ENCODE measurements at regions not wholly inside any gene's neighbourhood (a gene's known extent, or its start where the extent isn't known, plus 50 kb on each side); places are given as distances from the start of the nearest gene placed in this dataset.

DNA sequence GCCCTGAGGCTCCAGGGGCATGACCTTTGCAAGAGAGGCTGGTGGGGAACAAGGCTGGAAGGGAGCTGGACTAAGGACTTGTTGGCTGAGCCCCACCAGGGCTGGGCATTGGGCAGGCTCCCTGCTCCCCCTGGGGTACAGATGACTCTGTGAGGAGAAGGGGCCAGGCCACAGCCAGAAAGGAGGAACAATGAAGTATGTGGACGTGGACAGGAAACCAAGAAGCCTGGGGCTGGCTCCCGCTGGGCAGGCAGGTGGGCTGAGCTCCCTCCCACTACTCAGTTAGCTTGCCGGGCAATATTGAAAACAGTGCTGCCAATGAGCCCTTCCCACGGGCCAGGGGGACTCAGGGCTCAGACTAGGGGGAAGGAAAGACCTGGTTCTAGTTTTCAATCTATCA, 66.1 kb upstream of the SPTLC1 start:
- Histone ChIP-seq H3K4me1 (ENCODE audit: insufficient read depth) (no peaks in the 10 kb centered on the region), H3K9me3 (no peaks in the 10 kb centered on the region), H3K4me3 (no peak overlapping the region), H3K27ac (no peak overlapping the region), H3K36me3 (no peaks in the 10 kb centered on the region), H3K27me3 (no peaks in the 10 kb centered on the region)
- WGBS, 3 donors = 56 to 86% (median 85%) methylated on average over 4 of the region's 4 CpGs
- intact Hi-C loops (cut with DNase I) = no loop called here
- DNase-seq = no peak
- TF ChIP-seq EP300 (IDR thresholded peaks at IDR 0.05) (no peak), CTCF (IDR thresholded peaks at IDR 0.05) (no peak), POLR2A (IDR thresholded peaks at IDR 0.05) (no peak)

- Histone ChIP-seq H3K36me3 (no peaks in the 10 kb centered on the region), H3K4me3 (no peak overlapping the region), H3K9me3 (no peaks in the 10 kb centered on the region), H3K27me3 (no peaks in the 10 kb centered on the region), H3K27ac (no peak overlapping the region), H3K4me1 (ENCODE audit: insufficient read depth) (no peaks in the 10 kb centered on the region)
- TF ChIP-seq POLR2A (IDR thresholded peaks at IDR 0.05) (no peak), CTCF (IDR thresholded peaks at IDR 0.05) (no peak), EP300 (IDR thresholded peaks at IDR 0.05) (no peak)
- no peak for DNase-seq
- intact Hi-C loops (cut with DNase I) = no loop called here
- WGBS, 3 donors = 54 to 65% (median 59%) methylated on average over 7 of the region's 7 CpGs
Measured at GRCh38 chr9:92180669-92181181, 65.5 kb upstream of the SPTLC1 start.

DNA sequence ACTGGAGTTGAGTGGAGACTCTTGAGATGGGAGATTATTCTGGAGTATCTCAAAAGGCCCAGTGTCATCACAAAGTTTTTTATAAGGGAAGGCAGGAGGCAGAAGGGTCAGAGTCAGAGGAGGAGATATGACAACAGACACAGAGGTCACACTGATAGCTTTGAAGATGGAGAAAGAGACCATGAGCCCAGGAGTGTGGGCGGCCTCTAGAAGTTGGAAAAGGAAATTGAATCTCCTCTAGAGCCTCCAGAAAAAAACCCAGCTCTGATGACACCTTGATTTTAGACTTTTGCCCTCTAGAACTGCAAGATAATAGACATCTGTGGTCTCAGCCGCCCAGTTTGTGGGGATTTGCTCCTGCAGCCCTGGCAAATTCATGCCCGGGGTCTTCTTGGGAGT, 64.8 kb upstream of the SPTLC1 start:
- intact Hi-C loops (cut with DNase I) = no loop called here
- Histone ChIP-seq H3K9me3 (no peaks in the 10 kb centered on the region), H3K4me1 (ENCODE audit: insufficient read depth) (no peaks in the 10 kb centered on the region), H3K36me3 (no peaks in the 10 kb centered on the region), H3K4me3 (no peak overlapping the region), H3K27me3 (no peaks in the 10 kb centered on the region), H3K27ac (no peak overlapping the region)
- TF ChIP-seq EP300 (IDR thresholded peaks at IDR 0.05) (no peak), POLR2A (IDR thresholded peaks at IDR 0.05) (no peak), CTCF (IDR thresholded peaks at IDR 0.05) (no peak)
- DNase-seq = no peak
- 93 to 95% (median 94%) methylated on average over 3 of the region's 3 CpGs for WGBS, 3 donors

DNA sequence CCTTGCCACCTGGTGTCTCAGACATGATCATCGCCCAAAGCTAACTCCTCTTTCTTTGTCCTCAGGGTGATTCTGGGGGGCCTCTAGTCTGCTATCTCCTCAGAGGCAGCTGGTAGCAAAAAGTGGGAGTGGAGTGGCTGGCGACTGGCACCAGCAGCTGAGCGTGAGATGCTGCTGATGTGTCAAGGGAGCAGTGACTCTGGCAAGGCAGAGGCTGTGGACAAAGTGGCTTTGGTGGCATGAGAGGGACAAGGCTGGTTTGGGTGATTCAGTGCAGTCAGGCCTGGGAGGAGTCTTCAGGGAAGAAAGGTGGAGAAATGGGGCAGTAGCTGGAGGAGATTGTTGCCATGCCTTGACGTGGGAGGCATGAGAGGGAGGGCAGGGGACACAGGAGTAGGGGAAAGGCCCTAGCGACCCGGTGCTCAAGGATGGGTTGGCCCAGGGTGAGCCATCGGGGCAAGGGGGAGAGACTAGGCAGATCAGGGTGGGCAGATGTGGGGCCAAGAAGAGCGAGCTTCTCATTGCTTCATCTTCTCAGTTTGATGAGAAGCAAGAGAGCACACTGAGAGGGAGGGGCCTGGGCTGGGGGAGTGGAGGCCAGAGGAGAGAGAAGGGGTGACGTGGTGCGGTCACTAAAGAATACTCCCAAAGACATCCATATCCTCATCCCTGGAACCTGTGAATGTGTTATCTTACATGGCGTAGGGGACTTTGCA, 64.2 kb upstream of the SPTLC1 start:
- no peaks in the 10 kb centered on the region for H3K27me3 ChIP-seq
- H3K27ac ChIP-seq = no peak overlapping the region
- TF ChIP-seq EP300 (IDR thresholded peaks at IDR 0.05) (no peak), CTCF (IDR thresholded peaks at IDR 0.05) (no peak), POLR2A (IDR thresholded peaks at IDR 0.05) (no peak)
- no peak for DNase-seq
- no peaks in the 10 kb centered on the region for H3K9me3 ChIP-seq
- 86 to 88% (median 88%) methylated on average over 11 of the region's 11 CpGs for WGBS, 3 donors
- H3K4me3 ChIP-seq = no peak overlapping the region
- no peaks in the 10 kb centered on the region for H3K36me3 ChIP-seq
- intact Hi-C loops (cut with DNase I) = no loop called here
- H3K4me1 ChIP-seq (ENCODE audit: insufficient read depth) = no peaks in the 10 kb centered on the region

Data from ovary (tissue), 7 donors.